Psoas muscle (tissue), 7 donors: ENCODE measurements at regions not wholly inside any gene's neighbourhood (a gene's known extent, or its start where the extent isn't known, plus 50 kb on each side); places are given as distances from the start of the nearest gene placed in this dataset.

ENCODE experiments used
- ATAC-seq, 4 donors: fragments of 200-7000 bp; cut with Tn5 transposase; one replicate each; pipeline ENCODE4 v1.9.1; 2020; ENCODE audit warnings: moderate library complexity in 3 of 4, mild to moderate bottlenecking in 2 of 4
- DNase-seq, 2 donors: peaks; one replicate each; pipeline ENCODE4 v3.0.0-alpha.2; 2020
- H3K27ac ChIP-seq: fragments of 200-600 bp; one replicate; pipeline ENCODE4 v1.8.0; 2022
- H3K27me3 ChIP-seq, 3 donors: fragments of 200-600 bp in 1 of 3; one replicate each; pipeline versions ENCODE4 v1.6.1 to v1.8.0; 2013 to 2022; ENCODE audit warnings: low read length in 2 of 3, mild to moderate bottlenecking in 2 of 3, moderate library complexity in 1 of 3; ENCODE audit not compliant: insufficient read depth in 3 of 3
- H3K36me3 ChIP-seq, 2 donors: fragments of 200-600 bp in 1 of 2; one replicate each; pipeline versions ENCODE4 v1.6.1 to v1.8.0; 2013 to 2022; ENCODE audit warnings: low read depth in 1 of 2, mild to moderate bottlenecking in 1 of 2, moderate library complexity in 1 of 2; ENCODE audit not compliant: insufficient read depth in 1 of 2
- H3K4me1 ChIP-seq: fragments of 200-600 bp; one replicate; pipeline ENCODE4 v1.8.0; 2022
- H3K4me3 ChIP-seq: fragments of 200-600 bp; one replicate; pipeline ENCODE4 v1.8.0; 2022; ENCODE audit warnings: mild to moderate bottlenecking
- H3K9me3 ChIP-seq: fragments of 200-600 bp; one replicate; pipeline ENCODE4 v1.8.0; 2022
- WGBS, 3 donors: extraction: QIAGEN DNeasy Blood & Tissue Kit; methylation state at CpG; one replicate each; pipeline versions ENCODE4 v1.1.6 to v1.1.7; 2013; 5-methylcytosine and 5-hydroxymethylcytosine counted together
- intact Hi-C, 2 donors: fragments of 100-400 bp; cut with DNase I; formaldehyde crosslinking; loops; one replicate each; pipeline versions ENCODE4 v1.11.0 to v1.14.2; 2022
- TF ChIP-seq, protein P1 (sequence below): fragments of 200-600 bp; IDR thresholded peaks from one replicate; pipeline ENCODE4 v1.8.0; 2022; ENCODE audit warnings: antibody characterized with exemption
- donor health status: healthy with polysubstance abuse.
- donor health status: DM: no; HTN: no; CAD: no; lungs with moderate emphysema.
- donor health status: Bipolar disorder and iron deficiency.
- donor health status: healthy.
- donor health status: DM: yes; HTN: yes; CAD: no.
- donor health status: DM: no; HTN: no; CAD: no.
- donor health status: DM: yes; HTN: yes; CAD: no.

DNA sequence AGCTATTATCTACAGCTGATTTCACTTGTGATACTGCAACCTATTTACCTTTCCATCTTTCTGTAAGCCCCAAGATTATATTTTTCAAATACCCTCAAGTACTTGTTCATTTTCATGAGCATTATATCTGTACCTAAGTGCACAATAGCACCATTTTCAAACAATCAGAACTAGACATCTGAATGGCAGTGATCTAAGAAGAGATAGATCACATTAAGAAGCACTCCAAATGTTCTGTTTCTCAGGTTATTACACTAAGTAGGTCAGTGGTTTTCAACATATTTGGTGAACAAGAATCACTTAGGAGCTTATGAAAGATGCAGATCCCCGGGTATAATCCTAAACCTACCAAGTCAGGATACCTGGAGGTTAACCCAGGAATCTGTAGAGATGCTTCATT lies 872.7 kb downstream of the DCDC2C start:
- no peak for ATAC-seq
- TF ChIP-seq, protein P1, sequence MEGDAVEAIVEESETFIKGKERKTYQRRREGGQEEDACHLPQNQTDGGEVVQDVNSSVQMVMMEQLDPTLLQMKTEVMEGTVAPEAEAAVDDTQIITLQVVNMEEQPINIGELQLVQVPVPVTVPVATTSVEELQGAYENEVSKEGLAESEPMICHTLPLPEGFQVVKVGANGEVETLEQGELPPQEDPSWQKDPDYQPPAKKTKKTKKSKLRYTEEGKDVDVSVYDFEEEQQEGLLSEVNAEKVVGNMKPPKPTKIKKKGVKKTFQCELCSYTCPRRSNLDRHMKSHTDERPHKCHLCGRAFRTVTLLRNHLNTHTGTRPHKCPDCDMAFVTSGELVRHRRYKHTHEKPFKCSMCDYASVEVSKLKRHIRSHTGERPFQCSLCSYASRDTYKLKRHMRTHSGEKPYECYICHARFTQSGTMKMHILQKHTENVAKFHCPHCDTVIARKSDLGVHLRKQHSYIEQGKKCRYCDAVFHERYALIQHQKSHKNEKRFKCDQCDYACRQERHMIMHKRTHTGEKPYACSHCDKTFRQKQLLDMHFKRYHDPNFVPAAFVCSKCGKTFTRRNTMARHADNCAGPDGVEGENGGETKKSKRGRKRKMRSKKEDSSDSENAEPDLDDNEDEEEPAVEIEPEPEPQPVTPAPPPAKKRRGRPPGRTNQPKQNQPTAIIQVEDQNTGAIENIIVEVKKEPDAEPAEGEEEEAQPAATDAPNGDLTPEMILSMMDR: no peak
- Histone ChIP-seq H3K27me3 (no peaks in the 10 kb centered on the region), H3K27ac (no peak overlapping the region), H3K9me3 (peaks cover 6% of the 10 kb centered on the region), H3K4me1 (no peaks in the 10 kb centered on the region), H3K4me3 (no peak overlapping the region), H3K36me3 (no peaks in the 10 kb centered on the region)
- WGBS, 3 donors: 65 to 78% (median 67%) methylated on average over 1 of the region's 1 CpG
- intact Hi-C loops: no loop called here
- DNase-seq: no peak

DNA sequence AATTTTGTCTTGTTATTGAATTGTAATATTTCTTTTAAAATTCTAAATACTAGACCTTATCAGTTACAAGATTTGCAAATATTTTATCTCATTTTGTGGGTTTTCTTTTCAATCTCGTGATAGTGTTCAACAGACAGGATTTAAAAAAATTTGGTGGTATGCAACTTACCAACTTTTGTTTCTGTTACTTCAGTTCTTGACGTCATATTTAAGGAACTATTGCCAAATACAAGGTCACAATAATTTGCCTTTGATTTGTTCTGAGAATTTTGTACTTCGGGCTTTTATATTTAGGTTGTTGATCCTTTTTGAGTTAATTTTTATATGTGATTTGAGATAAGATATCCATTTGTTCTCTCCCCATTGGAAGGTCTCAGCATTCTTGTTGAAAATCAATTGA lies 876.6 kb downstream of the DCDC2C start:
- Histone ChIP-seq H3K36me3 (no peaks in the 10 kb centered on the region), H3K4me3 (no peak overlapping the region), H3K27me3 (no peaks in the 10 kb centered on the region), H3K9me3 (no peaks in the 10 kb centered on the region), H3K4me1 (no peaks in the 10 kb centered on the region), H3K27ac (no peak overlapping the region)
- TF ChIP-seq, protein P1: no peak
- 76 to 81% (median 77%) methylated on average over 3 of the region's 3 CpGs for WGBS, 3 donors
- ATAC-seq (no peak), DNase-seq (no peak)
- intact Hi-C loops: no loop called here

DNA sequence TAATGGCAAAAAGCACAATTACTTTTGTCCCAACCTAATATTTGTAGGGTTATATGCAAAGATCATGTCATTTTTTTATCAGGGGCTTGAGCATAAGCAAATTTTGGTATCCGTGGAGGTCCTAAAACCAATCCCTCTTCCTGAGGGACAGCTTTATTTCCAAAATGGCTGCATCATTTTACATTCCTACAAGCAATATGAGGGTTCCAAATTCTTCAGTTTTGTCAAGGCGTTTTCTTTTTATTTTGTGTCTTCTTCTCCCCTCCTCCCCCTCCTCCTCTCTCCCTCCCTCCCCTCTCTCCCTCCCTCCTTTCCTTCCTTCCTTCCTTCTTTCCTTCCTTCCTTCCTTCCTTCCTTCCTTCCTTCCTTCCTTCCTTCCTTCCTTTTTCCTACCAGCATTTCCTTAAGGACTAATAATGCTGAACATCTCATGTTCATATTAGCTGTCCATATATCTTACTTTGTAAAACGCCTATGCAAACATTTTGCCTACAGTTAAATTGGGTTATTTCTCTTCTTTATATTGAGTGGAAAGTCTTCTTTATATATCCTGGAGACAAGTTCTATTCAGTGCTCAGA lies 881.8 kb downstream of the DCDC2C start:
- no peak for ATAC-seq
- TF ChIP-seq, protein P1: no peak
- Histone ChIP-seq H3K27me3 (no peaks in the 10 kb centered on the region), H3K27ac (no peak overlapping the region), H3K4me1 (no peaks in the 10 kb centered on the region), H3K9me3 (no peaks in the 10 kb centered on the region), H3K4me3 (no peak overlapping the region), H3K36me3 (no peaks in the 10 kb centered on the region)
- no peak for DNase-seq
- WGBS, 3 donors: 80 to 84% (median 84%) methylated on average over 3 of the region's 3 CpGs
- intact Hi-C loops: no loop called here

DNA sequence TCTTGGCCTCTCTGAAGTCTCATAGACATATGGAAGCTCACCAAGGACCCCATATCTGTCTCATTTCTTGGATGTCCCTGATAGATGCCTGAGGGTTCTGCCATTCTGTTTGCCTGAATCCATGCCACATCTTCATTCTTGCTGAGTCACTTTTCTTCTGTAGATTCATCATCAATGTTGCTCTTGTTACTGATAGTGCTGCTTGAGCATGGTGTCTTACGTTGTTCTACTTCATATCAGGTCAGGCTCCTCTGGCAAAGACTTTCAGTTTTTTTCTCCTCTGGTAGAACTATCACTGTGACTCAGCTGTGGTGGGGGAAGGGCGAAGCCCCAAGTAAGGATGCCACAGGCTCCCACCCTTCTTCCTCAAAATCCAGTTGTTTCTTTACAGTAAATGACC lies 885.2 kb downstream of the DCDC2C start:
- TF ChIP-seq, protein P1: no peak
- Histone ChIP-seq H3K4me3 (no peak overlapping the region), H3K27me3 (no peaks in the 10 kb centered on the region), H3K4me1 (no peaks in the 10 kb centered on the region), H3K27ac (no peak overlapping the region), H3K36me3 (no peaks in the 10 kb centered on the region), H3K9me3 (no peaks in the 10 kb centered on the region)
- DNase-seq (no peak), ATAC-seq (no peak)
- intact Hi-C loops: no loop called here
- 75 to 84% (median 81%) methylated on average over 2 of the region's 2 CpGs for WGBS, 3 donors

GRCh38 chr2:4591261-4591660 lies 887.9 kb downstream of the DCDC2C start:
- intact Hi-C loops: no loop called here
- Histone ChIP-seq H3K27ac (no peak overlapping the region), H3K36me3 (no peaks in the 10 kb centered on the region), H3K9me3 (no peaks in the 10 kb centered on the region), H3K4me3 (no peak overlapping the region), H3K27me3 (no peaks in the 10 kb centered on the region), H3K4me1 (no peaks in the 10 kb centered on the region)
- TF ChIP-seq, protein P1: no peak
- DNase-seq (no peak), ATAC-seq (no peak)
- WGBS, 3 donors: 83 to 92% (median 87%) methylated on average over 7 of the region's 7 CpGs
